ENCODE measurements at regions not wholly inside any gene's neighbourhood (a gene's known extent, or its start where the extent isn't known, plus 50 kb on each side); places are given as distances from the start of the nearest gene placed in this dataset.

DNA sequence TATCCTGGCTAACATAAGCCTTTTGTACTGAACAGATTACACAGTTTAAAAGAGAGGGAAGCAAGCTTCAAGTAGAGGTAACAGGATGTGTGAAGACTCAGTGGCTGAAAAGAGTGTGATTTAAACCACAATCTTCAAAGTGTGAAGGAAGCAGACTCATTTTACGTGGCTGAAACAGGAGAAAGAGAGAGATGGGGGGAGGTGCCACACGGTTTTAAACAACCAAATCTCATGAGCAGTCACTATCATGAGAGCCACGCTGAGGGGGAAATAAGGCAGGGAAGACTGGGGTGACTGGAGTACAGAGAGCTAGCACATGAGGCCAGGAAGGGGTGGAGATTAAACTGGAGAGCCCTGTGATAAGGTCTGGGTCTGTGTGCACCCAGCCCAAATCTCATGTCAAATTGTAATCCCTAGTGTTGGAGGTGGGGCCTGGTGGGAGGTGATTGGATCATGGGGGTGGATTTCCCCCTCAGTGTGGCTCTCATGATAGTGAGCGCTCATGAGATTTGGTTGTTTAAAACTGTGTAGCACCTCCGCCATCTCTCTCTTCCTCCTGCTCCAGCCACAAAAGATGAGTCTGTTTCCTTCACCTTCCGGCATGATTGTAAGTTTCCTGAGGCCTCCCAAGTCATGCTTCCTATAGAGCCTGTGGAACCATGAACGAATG lies 318.6 kb upstream of the CD180 start:
- no peak for DNase-seq (ENCODE audit: low spot score)

DNA sequence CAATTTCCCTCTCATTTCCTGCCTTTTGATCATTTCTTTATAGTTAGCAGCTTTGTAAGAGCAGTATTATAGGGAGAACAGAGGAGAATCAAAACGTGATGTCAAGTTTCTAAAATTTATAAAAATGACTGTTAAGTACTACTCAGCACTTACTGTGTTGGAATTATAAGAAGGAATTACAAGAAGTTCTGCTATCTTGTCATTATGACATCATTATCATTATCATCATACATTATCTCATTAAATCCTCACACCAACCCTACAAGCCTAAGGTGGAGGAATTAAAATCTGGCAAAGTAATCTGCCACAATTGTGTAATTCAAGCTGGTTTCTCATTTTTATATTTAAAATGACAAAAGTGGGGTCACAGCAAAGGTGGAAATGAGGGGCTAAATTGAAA lies 316.2 kb upstream of the CD180 start:
- no peak for DNase-seq (ENCODE audit: low spot score)

DNA sequence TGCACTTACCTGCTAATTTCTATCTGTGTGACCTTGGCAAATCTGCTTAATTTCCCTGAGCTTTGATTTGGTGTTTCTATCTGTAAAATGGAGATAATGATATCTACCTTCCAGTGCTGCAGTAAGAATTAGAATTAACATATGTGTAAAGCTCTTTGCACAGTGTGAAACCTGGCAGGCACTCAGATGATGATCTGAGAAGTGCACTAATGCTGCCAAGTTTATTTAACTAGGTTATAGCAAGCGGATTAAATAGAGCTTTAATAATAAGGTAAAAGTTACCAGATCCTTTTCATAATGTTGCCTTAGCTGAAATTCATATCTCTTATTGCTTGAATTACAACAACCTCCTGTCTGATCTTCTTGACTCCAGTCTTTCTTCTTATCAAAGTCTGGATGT lies 315.3 kb upstream of the CD180 start:
- DNase-seq (ENCODE audit: low spot score), result no peak

DNA sequence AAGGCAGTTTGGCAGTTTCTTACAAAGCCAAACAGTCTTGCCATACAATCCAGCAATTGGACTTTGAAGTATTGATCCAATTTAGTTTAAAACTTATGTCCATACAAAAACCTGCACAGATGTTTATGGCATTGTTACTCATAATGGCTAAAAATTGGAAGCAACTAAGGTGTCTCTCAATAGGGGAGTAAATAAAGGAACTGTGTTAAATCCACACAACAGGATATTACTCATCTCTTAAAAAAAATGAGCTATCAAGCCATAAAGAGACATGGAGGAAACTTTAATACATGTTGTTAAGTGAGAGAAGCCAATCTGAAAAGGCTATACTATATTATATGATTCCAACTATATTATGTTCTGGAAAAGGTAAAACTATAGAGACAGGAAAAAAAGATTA lies 313.6 kb upstream of the CD180 start:
- DNase-seq (ENCODE audit: low spot score), result no peak

DNA sequence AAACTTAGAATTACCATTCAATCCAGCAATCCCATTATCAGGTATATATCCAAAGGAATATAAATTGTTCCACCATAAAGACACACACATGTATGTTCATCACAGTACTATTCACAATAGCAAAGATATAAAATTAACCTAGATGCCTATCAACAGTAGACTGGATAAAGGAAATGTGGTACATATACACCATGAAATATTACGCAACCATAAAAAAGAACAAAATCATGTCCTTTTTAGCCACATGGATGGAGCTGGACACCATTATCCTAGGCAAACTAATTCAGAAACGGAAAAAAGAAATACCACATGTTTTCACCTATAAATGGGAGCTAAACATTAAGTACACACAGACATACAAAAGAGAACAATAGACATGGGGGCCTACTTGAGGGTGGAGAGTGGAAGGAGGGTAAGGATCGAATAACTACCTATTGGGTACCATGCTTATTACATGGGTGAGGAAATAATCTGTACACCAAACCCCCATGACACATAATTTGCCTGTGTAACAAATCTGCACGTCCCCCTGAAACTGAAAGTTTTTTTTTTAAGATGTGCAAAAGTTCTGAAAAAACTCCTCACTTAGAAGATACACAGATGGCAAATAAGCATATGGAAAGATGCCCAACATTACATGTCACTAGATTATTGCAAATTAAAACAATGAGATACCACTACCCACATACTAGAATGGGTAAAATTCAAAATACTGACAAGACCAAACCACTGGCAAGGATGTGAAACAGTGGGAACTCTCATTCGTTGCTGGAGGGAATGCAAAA lies 313.0 kb upstream of the CD180 start:
- DNase-seq (ENCODE audit: low spot score), result no peak

DNA sequence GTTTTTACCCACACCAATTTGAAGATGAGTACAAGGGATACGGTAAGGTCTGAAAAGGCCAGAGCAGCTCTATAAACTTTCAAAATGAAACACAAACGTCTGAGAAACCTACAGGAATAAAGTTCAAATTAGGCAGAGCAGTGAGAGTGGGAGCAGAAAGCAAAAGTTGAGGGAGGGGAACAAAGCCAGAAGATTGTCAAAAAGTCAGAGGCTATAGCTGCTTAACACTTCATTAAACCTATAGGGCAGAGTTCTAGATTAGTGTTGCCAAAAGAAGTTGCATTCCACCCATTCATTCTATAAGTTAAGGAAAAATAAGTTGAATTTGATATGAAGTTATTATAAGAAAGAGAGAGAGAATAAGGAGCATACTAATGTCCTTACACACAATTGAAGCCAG lies 309.6 kb upstream of the CD180 start:
- DNase-seq (ENCODE audit: low spot score), result no peak

DNA sequence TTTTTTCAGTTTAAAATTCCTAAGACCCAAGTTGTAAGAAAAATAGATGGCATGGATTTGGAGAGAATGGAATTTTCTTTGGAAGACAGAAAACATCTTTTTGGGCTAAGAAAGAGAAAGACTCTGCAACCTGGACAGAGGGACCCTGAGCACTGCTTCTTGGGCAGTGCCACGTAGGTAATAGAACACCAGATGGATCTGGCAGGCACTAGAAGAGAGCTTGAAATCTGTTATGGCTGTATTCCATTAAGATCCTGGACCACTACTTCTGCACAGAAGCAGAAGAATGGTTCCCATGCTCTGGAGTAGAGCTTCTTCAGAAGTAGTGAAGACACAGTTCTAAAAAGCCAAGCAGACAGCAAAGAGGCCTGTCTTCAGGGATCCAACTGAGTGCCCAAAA lies 306.4 kb upstream of the CD180 start:
- no peak for DNase-seq (ENCODE audit: low spot score)

DNA sequence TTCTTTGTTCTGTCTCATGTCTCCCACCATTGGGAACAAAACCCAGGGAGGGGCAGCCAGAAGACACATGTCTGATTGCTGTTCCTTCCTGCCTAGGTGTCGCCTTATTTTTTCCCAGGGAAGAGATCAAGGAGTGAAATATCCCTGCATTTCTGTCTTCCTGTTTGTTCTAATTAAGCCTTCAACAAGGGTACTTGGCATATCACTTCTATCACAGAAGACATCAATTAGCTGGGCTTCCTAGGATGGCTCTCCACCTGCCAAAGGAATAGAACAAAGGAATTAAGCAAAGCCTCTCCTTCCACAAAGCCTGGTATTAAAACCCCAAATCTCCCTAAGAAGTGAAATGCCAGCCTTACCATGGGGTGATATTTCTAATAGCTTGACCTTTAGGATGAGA lies 299.5 kb upstream of the CD180 start:
- no peak for DNase-seq (ENCODE audit: low spot score)

DNA sequence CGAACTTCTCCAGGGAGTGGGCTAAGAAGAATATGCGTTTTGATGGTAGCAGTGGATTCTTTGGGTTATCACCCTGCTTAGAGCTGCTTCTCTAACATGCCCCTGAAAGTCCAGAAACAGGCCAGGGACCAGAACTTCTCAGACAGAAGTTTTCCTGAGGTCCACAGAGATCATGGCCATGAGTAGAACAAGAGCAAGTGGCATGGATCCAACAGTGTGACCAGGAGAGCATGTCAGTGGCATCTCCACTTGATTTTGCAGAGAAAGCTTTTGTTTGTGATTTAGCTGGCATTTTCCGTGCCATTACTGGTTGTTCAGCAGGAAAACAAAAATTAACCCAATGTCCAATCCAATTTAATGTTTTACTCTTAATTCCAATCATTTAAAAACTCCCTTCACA lies 298.5 kb upstream of the CD180 start:
- DNase-seq (ENCODE audit: low spot score), result peak; percentile 41

DNA sequence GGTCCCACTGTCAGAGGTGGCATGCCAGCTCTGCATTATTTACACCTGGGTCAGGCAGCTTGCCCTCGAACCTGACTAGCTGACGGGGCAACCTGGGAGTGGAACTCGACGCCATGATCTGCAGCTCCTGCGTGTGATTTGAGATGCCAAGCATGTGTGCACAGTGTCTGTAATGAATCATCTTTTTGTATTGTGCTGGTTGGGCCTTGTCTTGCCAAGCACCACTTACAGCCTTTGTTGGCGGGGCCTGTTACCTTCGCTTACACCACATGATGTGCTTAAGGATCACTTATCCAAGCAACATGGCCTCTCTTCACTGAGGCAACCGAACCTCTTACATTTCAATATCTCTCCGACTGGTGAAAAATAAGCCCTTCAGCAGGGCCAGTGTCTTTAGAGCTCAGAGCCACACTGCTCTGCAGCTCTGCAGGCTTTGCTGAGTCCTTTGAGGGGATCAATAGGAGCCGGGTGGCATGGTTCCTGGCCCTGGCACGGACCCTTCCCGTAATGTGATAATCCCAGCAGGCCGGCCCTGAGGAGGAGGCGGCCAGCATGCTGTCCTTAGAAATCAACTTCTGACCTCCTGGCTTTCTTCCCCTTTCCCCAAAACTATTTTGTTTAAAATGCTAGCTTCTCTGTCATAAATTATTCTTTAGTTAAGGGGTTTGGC lies 297.7 kb upstream of the CD180 start:
- DNase-seq (ENCODE audit: low spot score), result peak; percentile 65

DNA sequence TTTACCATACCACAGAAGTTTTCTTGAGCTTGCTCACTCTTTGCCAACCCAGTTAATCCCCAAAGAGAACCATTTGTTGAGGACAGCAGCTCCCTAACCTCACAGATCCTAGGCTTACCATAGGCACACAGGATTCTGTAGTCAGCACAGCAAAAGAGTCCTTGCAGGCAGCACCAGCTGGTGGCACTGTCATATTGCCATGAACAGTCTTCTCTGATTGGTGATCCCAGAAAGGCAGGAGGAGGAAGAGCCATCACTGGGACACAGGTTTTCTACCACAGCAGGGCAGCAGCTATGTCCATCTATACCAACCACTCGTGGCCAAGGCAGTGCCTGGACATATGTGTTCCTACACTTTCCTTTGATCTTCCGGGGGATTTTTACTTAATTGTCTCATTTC lies 297.1 kb upstream of the CD180 start:
- DNase-seq (ENCODE audit: low spot score), result peak; percentile 94

DNA sequence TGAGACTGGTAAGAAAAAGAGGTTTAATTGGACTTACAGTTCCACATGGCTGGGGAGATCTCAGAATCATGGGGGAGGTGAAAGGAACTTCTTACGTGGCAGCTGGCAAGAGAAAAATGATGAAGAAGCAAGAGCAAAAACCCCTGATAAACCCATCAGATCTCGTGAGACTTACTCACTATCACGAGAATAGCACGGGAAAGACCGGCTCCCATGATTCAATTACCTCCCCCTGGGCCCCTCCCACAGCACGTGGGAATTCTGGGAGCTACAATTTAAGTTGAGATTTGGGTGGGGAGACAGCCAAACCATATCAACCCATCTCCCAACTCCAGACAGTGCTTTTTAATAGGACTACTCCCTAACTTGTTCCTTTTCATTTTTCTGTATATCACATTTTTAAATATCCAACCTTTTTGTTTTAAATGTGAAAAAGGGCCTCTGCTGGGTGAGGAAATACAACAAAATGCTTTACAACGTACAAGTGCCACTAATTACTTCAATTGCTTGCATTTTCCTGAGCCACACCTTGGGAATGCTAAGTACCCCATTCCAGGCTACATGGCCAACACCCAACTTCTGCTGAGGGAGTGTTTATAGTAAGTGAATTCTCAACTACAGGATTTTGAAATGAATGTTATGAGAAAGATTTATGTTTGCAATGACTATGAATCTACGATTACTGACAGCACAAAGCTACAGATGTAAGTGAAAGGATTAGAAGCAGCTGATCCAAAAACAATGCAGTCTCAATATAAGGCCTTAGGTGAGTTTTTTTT lies 294.1 kb upstream of the CD180 start:
- no peak for DNase-seq (ENCODE audit: low spot score)

DNA sequence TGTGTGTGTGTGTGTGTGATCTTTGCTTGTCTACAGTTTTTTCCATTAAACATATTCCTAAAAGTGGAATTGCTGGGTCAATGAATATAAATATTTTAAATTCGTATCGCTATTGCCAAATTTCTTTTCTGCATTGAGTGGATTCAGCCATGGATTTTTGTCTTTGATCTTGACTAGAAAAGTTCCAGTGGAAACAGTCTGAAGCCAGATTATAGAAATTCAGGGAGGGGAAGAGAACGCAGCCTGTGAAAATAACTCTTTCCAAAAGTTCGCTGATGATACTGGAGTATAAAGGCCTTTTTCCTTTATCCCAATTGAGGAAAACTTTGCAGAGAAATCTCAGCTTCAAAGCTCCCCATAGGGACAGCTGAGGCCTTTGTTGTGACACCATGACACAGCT lies 292.3 kb upstream of the CD180 start:
- no peak for DNase-seq (ENCODE audit: low spot score)

DNA sequence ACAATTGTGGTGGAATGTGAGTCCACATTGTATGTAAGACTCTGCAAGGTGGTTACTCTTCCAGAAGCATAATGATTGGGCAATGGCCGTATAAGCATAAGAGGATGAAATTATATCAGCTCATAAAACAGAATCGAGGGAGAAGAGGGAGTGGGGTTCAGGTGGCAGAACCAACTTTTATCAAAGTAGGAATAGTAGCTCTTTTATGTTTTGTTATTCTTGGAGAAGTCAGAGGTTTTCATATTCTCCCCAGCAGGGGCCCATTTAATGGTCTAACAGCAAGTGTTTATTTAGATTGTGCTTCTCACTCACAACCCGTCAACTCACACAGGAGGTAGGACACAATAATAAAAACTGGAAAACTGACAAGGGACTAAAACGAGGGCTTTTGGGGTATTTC lies 291.3 kb upstream of the CD180 start:
- no peak for DNase-seq (ENCODE audit: low spot score)

DNA sequence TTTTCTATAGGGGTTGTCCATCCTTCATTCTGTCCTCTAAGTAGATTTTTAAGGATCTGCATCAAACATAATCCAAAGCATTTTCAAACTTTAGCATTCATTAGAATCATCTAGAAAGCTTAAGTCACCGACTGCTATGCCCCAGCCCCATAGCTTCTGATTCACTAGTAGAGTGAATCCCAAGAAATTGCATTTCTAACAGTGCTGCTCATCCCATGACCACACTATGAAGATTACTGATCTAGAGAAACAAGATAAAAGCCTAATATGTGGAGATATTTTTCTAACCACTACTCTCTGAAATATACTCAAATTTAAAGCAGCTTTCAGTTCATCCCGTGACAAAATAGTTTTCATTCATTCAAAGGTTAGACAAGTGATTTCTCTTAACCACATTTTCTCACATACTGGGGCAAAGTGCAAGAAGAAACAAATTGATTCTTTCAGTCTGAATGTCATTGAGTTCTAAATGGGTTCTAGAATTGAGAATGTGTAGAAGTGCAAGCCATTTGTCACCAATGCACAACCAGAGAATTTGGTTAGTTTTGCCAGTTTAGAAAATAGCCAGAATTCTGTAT lies 286.9 kb upstream of the CD180 start:
- no peak for DNase-seq (ENCODE audit: low spot score)

DNA sequence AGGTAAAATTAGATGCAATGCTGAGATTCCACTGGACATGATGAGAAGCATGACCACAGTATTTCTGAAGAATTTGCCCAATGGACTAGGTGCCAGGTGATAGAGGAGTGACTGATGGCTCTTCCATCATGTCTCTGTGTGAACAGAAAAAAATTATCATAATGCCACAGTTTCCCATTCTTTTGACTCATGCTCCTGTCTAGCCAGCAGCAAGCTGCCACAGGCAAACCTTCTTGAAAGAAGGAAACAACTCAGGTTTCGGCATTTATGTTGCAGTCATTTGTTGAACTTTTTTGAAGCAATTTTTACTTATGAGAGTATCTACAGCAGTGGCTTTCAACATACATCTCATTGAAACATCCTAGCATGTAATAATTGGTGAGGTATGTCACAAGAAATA lies 284.8 kb upstream of the CD180 start:
- no peak for DNase-seq (ENCODE audit: low spot score)

DNA sequence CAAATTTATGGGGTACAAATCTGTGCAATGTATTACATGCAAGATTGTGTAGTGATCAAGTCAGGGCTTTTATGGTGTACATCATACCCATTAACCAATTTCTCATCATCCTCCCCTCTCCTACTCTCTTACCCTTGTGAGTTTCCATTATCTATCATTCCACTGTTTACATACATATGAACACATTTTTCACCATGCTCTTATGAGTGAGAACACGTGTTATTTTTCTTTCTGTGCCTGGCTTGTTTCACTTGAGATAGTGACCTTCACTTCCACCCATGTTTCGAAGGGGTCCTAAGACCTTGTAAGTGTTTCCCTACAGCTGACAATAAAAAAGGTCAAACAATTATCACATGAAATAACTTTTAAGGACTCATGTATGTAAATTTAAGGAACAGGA lies 281.7 kb upstream of the CD180 start:
- DNase-seq (ENCODE audit: low spot score), result no peak

DNA sequence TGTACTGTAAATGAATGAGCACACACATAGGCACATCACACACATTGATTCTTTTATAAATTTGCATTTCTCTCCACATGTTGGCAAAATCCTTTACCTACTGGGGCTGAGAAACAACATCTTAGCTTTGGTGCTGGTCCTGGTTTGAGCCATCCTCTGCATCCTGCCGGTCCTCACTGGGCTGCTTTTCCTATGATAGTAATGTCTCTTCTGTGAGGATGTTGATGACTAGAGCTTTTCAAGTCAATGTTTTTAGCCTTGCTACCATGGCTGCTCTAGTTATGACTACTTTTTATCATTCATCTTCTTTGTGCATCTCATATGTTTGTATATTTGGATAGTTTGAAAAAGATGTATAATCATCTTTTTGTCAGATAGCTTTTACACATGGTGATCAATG lies 280.4 kb upstream of the CD180 start:
- DNase-seq (ENCODE audit: low spot score), result no peak

DNA sequence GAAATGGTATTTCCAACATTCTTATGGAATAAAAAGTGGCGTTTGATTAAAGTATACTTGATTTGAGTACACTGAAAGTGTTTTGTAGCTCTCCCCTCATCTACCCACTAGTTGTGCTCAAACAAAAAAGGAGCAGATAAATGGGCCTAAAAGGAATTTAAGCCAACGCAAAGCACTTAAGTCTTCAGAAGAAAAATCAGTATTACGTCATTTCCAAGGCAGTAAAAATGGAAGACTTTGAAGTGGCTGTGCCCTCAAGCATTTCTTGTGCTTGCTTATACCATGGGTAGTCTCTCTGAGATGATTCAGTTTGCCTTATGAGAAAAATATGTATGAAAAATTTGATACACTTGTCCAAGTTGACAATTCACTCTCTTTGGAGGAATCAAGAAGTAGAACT lies 279.9 kb upstream of the CD180 start:
- DNase-seq (ENCODE audit: low spot score), result no peak

DNA sequence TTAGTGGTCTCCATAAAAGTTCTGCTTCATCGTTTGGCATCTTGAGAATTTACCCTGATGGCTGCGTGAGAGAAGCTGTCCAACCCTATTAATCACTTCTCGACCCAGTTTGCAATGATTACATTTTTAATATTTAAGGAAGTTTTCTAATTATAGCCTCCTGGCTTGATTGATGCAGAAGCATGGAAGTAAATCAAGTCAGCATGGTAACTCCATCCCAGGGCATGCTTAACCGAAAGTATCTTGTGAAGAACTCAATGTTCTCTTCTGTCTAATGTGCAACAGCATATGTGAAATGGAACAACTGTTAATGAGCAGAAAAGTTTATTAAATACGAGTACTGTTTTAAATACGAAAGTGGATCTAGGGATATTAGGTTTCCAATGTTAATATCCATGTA lies 278.9 kb upstream of the CD180 start:
- no peak for DNase-seq (ENCODE audit: low spot score)

DNA sequence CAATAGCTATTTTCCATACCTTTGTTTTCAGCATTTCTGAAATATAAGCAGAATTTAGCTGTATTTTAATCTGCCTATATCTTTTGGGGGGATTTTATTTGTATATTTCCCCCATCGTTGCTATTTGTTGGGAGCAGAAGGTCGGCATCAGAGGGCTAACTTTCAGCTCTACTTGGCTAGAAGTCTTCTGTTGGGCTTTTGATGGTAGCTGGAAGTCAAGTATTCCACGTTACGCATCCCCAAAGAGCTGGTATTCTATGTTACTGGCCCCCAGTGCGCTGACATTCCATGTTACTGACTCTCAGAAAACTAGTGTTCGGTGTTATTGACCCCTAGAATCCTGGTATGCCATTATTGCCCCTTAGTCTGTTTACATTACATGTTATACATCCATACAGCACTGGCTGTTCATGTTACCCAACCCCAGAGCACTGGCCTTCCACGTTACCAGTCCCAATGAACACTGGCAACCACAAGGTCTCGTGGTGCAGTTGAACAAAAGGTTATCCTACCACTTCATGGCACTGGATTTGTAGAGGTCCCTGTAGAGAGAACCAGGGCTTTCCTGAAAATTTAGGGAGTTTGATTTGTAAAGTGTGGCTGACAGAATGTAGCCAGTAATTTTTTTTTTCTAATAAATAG lies 278.1 kb upstream of the CD180 start:
- no peak for DNase-seq (ENCODE audit: low spot score)

DNA sequence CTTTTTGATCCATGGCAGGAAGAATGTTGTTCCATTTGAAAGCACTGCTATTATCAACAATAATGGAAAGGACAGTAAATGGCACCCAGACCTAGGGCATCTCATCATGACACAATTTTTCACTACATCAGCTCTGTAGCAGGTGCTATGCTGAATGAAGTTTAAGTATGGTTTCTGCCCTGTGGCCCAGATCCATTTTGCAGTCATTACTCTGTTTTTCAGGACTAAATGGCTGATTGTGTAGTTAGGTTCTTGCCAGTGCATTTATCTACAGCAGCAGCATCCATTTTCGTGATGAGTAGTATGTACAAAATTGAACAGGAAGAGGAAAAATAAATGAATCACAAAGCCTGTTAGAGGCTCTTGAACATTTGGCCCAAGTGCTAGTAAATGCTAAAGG lies 270.5 kb upstream of the CD180 start:
- no peak for DNase-seq (ENCODE audit: low spot score)
